ENCODE measurements at regions not wholly inside any gene's neighbourhood (a gene's known extent, or its start where the extent isn't known, plus 50 kb on each side); places are given as distances from the start of the nearest gene placed in this dataset.
"Not testable (repeated sequence)": the region's sequence is repeated elsewhere in the genome, so short reads cannot be mapped to it uniquely, and the experiment has no call there.

- no peaks in the 10 kb centered on the region for H3K4me1 Mint-ChIP-seq (ENCODE audit: unreplicated experiment)
- TF ChIP-seq CTCF (conservative IDR thresholded peaks at IDR 0.05) = no peak
- DNase-seq (ENCODE audit: extremely low spot score, unreplicated experiment) = no peak
- H3K27ac Mint-ChIP-seq = no peak overlapping the region
- peaks cover 4% of the 10 kb centered on the region for H3K36me3 Mint-ChIP-seq
- H3K27me3 Mint-ChIP-seq = no peaks in the 10 kb centered on the region
- peaks cover 21% of the 10 kb centered on the region for H3K9me3 Mint-ChIP-seq
- H3K4me3 Mint-ChIP-seq = no peak overlapping the region
Measured at GRCh38 chr9:65432722-65433323, 147.8 kb upstream of the FOXD4L5 start.

DNA sequence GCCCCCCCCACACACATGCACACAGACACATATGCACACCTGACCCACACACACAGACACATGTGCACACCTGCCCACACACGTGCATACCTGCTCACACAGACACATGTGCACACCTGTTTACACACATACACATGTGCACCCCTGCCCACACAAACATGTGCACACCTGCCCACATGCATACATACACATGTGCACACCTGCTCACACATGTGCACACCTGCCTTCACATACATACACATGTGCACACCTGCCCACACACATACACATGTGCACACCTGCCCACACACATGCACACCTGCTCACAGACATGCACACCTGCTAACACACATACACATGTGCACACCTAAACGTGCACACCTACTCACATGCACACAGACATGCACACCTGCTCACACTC is 147.0 kb upstream of the FOXD4L5 start:
- peaks cover 18% of the 10 kb centered on the region for H3K9me3 Mint-ChIP-seq
- no peaks in the 10 kb centered on the region for H3K27me3 Mint-ChIP-seq
- H3K27ac Mint-ChIP-seq = no peak overlapping the region
- H3K4me3 Mint-ChIP-seq = no peak overlapping the region
- DNase-seq (ENCODE audit: extremely low spot score, unreplicated experiment) = no peak
- H3K4me1 Mint-ChIP-seq (ENCODE audit: unreplicated experiment) = no peaks in the 10 kb centered on the region
- H3K36me3 Mint-ChIP-seq = peaks cover 4% of the 10 kb centered on the region
- no peak for TF ChIP-seq CTCF (conservative IDR thresholded peaks at IDR 0.05)

DNA sequence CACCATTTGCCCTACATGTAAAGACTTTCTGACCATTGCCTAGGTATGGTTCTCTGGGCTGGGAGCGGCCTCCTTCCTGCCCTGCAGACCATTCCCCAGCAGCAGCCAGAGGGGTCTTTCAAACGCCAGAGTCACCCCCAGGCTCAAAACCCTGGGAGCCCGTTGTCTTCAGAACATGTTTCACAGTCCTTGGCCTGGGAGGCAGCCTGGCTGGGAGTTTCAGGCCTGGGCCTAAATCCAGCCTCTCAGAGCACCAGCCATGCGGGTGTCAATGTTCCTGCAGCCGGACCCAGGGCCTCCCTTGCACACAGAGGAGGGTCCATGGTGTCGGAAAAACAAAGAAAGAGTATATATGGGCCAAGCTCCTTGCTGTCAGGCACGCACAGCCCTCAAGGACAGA is 145.2 kb upstream of the FOXD4L5 start:
- no peak for DNase-seq (ENCODE audit: extremely low spot score, unreplicated experiment)
- Mint-ChIP-seq H3K27ac (no peak overlapping the region), H3K36me3 (peaks cover 4% of the 10 kb centered on the region), H3K9me3 (peaks cover 19% of the 10 kb centered on the region), H3K4me1 (ENCODE audit: unreplicated experiment) (no peaks in the 10 kb centered on the region), H3K27me3 (no peaks in the 10 kb centered on the region), H3K4me3 (no peak overlapping the region)
- TF ChIP-seq CTCF (conservative IDR thresholded peaks at IDR 0.05) = no peak

GRCh38 chr9:65427361-65427760 is 142.4 kb upstream of the FOXD4L5 start:
- not testable (repeated sequence) for H3K36me3 Mint-ChIP-seq; H3K4me1 Mint-ChIP-seq (ENCODE audit: unreplicated experiment); H3K27me3 Mint-ChIP-seq; H3K27ac Mint-ChIP-seq; H3K4me3 Mint-ChIP-seq
- peak; percentile 47 for DNase-seq (ENCODE audit: extremely low spot score, unreplicated experiment)
- peaks cover 18% of the 10 kb centered on the region for H3K9me3 Mint-ChIP-seq

DNA sequence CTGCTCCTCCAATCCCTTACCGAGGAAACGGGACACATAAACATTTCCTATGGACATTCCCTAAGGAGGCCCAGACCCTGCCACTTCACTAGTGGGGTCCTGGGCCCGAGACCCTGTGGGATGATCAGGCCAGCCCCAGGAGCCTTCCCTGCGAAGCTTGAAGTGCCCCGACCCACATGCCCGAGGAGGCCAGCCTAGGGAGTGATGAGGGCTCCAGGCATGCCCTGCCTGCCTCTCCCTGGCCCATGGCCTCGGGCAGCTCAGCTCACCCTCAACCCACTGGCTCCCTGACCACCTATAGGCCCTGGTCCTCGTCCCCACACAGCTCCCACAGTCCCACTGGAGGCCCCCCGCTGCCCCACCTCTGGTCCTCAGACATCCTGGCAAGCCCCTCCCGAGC is 141.8 kb upstream of the FOXD4L5 start:
- not testable (repeated sequence) for H3K4me3 Mint-ChIP-seq; H3K27ac Mint-ChIP-seq; H3K4me1 Mint-ChIP-seq (ENCODE audit: unreplicated experiment); H3K27me3 Mint-ChIP-seq; H3K36me3 Mint-ChIP-seq
- peaks cover 15% of the 10 kb centered on the region for H3K9me3 Mint-ChIP-seq
- peak; percentile 57 for DNase-seq (ENCODE audit: extremely low spot score, unreplicated experiment)

- peak; percentile 37 for DNase-seq (ENCODE audit: extremely low spot score, unreplicated experiment)
- TF ChIP-seq CTCF (conservative IDR thresholded peaks at IDR 0.05) = no peak
- Mint-ChIP-seq H3K36me3 (no peaks in the 10 kb centered on the region), H3K9me3 (peaks cover 19% of the 10 kb centered on the region), H3K4me1 (ENCODE audit: unreplicated experiment) (no peaks in the 10 kb centered on the region), H3K27me3 (no peaks in the 10 kb centered on the region), H3K4me3 (no peak overlapping the region), H3K27ac (no peak overlapping the region)
Measured at GRCh38 chr9:65426231-65426630, 141.2 kb upstream of the FOXD4L5 start.

- not testable (repeated sequence) for DNase-seq (ENCODE audit: extremely low spot score, unreplicated experiment); H3K4me1 Mint-ChIP-seq (ENCODE audit: unreplicated experiment); H3K36me3 Mint-ChIP-seq; H3K27ac Mint-ChIP-seq; H3K4me3 Mint-ChIP-seq; H3K27me3 Mint-ChIP-seq
- peaks cover 19% of the 10 kb centered on the region for H3K9me3 Mint-ChIP-seq
Measured at GRCh38 chr9:65425183-65425582, 140.2 kb upstream of the FOXD4L5 start.

- H3K4me3 Mint-ChIP-seq; H3K36me3 Mint-ChIP-seq; H3K27ac Mint-ChIP-seq; H3K27me3 Mint-ChIP-seq; H3K4me1 Mint-ChIP-seq (ENCODE audit: unreplicated experiment): not testable (repeated sequence)
- peaks cover 19% of the 10 kb centered on the region for H3K9me3 Mint-ChIP-seq
- DNase-seq (ENCODE audit: extremely low spot score, unreplicated experiment) = peak; percentile 45
Measured at GRCh38 chr9:65424437-65424984, 139.5 kb upstream of the FOXD4L5 start.

DNA sequence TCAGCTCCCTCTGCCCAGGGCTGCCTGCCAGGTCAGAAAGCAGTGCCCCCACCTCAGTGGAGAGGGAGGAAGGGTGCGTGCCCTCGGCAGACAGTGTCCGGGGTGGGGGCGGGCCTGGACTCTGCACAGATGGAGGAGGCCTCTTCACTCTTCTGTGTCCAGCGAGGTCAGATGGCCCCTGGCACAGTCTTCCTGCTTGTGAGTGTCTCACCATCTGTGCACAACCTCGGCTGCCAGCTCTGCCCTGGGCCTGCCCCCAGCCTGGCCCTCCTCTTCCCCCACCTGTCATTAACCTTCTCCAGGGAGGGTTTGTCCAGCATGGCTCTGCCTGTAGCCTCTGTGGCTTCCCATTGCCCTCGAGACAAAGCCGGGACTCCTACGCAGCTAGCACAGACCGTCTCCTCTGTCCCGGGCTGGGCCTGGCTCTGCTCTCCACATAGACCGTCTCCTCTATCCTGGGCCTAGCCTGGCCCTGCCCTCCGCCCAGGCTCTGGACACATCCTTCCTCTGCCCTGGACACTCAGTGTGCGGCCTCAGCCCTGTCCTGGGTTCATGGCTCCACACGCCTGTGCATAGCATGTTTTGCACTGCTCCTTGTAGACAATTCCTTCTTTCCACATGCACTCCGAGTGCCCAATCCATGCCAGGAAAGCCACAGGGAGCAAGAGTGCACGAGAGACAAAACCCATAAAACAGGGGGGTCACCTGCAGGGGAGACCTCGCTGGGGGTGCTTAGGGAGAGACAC is 138.9 kb upstream of the FOXD4L5 start:
- not testable (repeated sequence) for H3K27me3 Mint-ChIP-seq; H3K4me1 Mint-ChIP-seq (ENCODE audit: unreplicated experiment); H3K36me3 Mint-ChIP-seq; H3K4me3 Mint-ChIP-seq; H3K27ac Mint-ChIP-seq
- peaks cover 19% of the 10 kb centered on the region for H3K9me3 Mint-ChIP-seq
- DNase-seq (ENCODE audit: extremely low spot score, unreplicated experiment) = peak; percentile 55
